HEK293 (cell line): ENCODE measurements at regions not wholly inside any gene's neighbourhood (a gene's known extent, or its start where the extent isn't known, plus 50 kb on each side); places are given as distances from the start of the nearest gene placed in this dataset.

ENCODE experiments used
- REST ChIP-seq: fragments of 450-650 bp; formaldehyde crosslinking; IDR thresholded peaks from 2 replicates; pipeline ENCODE4 v1.5.1; 2016; ENCODE audit warnings: missing biosample characterization, missing genetic modification characterization
- ZNF335 ChIP-seq: fragments of 450-650 bp; formaldehyde crosslinking; conservative IDR thresholded peaks from 2 replicates; pipeline ENCODE4 v1.5.1; 2016; ENCODE audit warnings: missing biosample characterization, missing genetic modification characterization
- ZNF561 ChIP-seq: fragments of 450-650 bp; IDR thresholded peaks from 2 replicates; pipeline ENCODE4 v1.5.1; 2018; ENCODE audit warnings: missing biosample characterization, missing genetic modification characterization, borderline replicate concordance
- TF ChIP-seq, protein P1 (sequence below): fragments of 450-650 bp; formaldehyde crosslinking; IDR thresholded peaks from 2 replicates; pipeline ENCODE4 v1.5.1; 2016; ENCODE audit warnings: missing biosample characterization, missing genetic modification characterization

DNA sequence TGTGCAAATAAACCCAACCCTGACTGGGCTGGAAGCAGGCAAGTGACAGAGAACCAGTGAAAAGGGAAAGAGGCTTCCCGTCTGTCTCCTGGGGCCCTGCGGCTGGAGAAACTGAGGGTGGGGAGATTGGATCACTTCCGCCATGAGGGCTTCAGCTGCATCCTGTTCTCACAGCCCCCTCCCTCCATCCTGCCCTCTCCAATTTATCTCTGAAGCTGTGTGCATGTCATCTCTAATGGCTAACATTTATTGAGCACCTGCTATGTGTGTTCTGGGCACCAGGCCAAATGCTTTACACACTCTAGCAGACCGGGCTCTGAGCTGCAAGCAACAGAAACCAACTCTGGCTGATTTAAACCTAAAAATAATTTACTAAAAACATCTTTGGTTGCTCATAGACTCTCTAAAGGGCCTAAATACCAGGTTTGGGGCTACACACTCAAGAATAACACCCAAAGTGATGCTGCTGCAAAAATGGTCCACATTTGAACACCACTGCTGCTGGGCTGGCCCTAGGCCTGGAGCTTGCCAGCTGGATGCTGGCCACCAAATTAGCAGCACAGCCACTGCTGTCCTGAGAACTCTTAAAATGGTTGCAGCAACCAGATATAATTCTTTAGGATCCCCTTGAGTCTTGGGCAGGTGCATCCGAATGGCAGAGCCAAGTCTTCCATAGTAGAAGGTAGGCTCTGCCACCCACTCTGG lies 123.6 kb upstream of the LRFN2 start:
- TF ChIP-seq ZNF561 (tag by site-specific recombination) (no peak), REST (tag by site-specific recombination) (no peak), ZNF335 (tag by site-specific recombination) (no peak)
- TF ChIP-seq, protein P1, sequence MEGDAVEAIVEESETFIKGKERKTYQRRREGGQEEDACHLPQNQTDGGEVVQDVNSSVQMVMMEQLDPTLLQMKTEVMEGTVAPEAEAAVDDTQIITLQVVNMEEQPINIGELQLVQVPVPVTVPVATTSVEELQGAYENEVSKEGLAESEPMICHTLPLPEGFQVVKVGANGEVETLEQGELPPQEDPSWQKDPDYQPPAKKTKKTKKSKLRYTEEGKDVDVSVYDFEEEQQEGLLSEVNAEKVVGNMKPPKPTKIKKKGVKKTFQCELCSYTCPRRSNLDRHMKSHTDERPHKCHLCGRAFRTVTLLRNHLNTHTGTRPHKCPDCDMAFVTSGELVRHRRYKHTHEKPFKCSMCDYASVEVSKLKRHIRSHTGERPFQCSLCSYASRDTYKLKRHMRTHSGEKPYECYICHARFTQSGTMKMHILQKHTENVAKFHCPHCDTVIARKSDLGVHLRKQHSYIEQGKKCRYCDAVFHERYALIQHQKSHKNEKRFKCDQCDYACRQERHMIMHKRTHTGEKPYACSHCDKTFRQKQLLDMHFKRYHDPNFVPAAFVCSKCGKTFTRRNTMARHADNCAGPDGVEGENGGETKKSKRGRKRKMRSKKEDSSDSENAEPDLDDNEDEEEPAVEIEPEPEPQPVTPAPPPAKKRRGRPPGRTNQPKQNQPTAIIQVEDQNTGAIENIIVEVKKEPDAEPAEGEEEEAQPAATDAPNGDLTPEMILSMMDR (tag by site-specific recombination): no peak
